GM12892 (cell line): ENCODE measurements at regions not wholly inside any gene's neighbourhood (a gene's known extent, or its start where the extent isn't known, plus 50 kb on each side); places are given as distances from the start of the nearest gene placed in this dataset.

ENCODE experiments used
- POLR2A ChIP-seq: IDR thresholded peaks from 2 replicates; pipeline ENCODE4 v1.6.1; 2011; ENCODE audit warnings: low read depth, low read length, control low read depth
- TAF1 ChIP-seq: IDR thresholded peaks from 2 replicates; pipeline ENCODE4 v1.6.1; 2011; ENCODE audit warnings: low read depth, mild to moderate bottlenecking, control low read depth, low read length, borderline replicate concordance

GRCh38 chr14:65976761-65977404, 509.3 kb upstream of the CCDC196 start:
- TF ChIP-seq TAF1 (no peak), POLR2A (no peak)
